HG03565 (cell line): ENCODE measurements at regions not wholly inside any gene's neighbourhood (a gene's known extent, or its start where the extent isn't known, plus 50 kb on each side); places are given as distances from the start of the nearest gene placed in this dataset.

ENCODE experiments used
- ATAC-seq: cut with Tn5 transposase; IDR thresholded peaks from one replicate; pipeline ENCODE4 v1.9.1; 2021; ENCODE audit warnings: mild to moderate bottlenecking, moderate library complexity; ENCODE audit not compliant: unreplicated experiment

GRCh38 chr15:58269455-58270414, 131.6 kb downstream of the AQP9 start:
- no peak for ATAC-seq

GRCh38 chr15:58271410-58271809, 133.2 kb downstream of the AQP9 start:
- no peak for ATAC-seq

GRCh38 chr15:58273104-58273503, 134.9 kb downstream of the AQP9 start:
- ATAC-seq, result no peak

GRCh38 chr15:58274885-58275284, 136.7 kb downstream of the AQP9 start:
- no peak for ATAC-seq

GRCh38 chr15:58275785-58276184, 137.6 kb downstream of the AQP9 start:
- no peak for ATAC-seq

- no peak for ATAC-seq
Measured at GRCh38 chr15:58276924-58277323, 138.7 kb downstream of the AQP9 start.

- no peak for ATAC-seq
Measured at GRCh38 chr15:58277333-58277732, 139.2 kb downstream of the AQP9 start.

- ATAC-seq, result no peak
Measured at GRCh38 chr15:58279106-58279505, 140.9 kb downstream of the AQP9 start.

- no peak for ATAC-seq
Measured at GRCh38 chr15:58279654-58280053, 141.5 kb downstream of the AQP9 start.

GRCh38 chr15:58282060-58282708, 144.0 kb downstream of the AQP9 start:
- no peak for ATAC-seq

- ATAC-seq, result no peak
Measured at GRCh38 chr15:58283302-58283701, 145.1 kb downstream of the AQP9 start.

GRCh38 chr15:58284293-58284692, 146.1 kb downstream of the AQP9 start:
- ATAC-seq, result no peak

GRCh38 chr15:58285212-58285920, 146.4 kb upstream of the LIPC start:
- ATAC-seq, result no peak

- no peak for ATAC-seq
Measured at GRCh38 chr15:58285921-58286278, 145.9 kb upstream of the LIPC start.

GRCh38 chr15:58286523-58286922, 145.3 kb upstream of the LIPC start:
- ATAC-seq, result no peak

GRCh38 chr15:58287891-58288290, 143.9 kb upstream of the LIPC start:
- ATAC-seq, result no peak

- ATAC-seq, result no peak
Measured at GRCh38 chr15:58288592-58288991, 143.2 kb upstream of the LIPC start.

GRCh38 chr15:58291848-58292247, 139.9 kb upstream of the LIPC start:
- no peak for ATAC-seq

GRCh38 chr15:58292751-58293175, 139.0 kb upstream of the LIPC start:
- no peak for ATAC-seq

GRCh38 chr15:58293622-58294550, 137.9 kb upstream of the LIPC start:
- no peak for ATAC-seq
